H1 (cell line): ENCODE measurements at regions not wholly inside any gene's neighbourhood (a gene's known extent, or its start where the extent isn't known, plus 50 kb on each side); places are given as distances from the start of the nearest gene placed in this dataset.

Experiments used
- CTCF ChIA-PET: fragments of 300-600 bp; sonication (Branson Sonifier 250); formaldehyde crosslinking; loops from one replicate; lab custom pipeline; 2021; ENCODE audit not compliant: partially characterized antibody; lab: Charles Lee
- POLR2A ChIA-PET: fragments of 300-600 bp; sonication (Branson Sonifier 250); formaldehyde crosslinking; loops from one replicate; lab custom pipeline; 2021; ENCODE audit warnings: inconsistent platforms; ENCODE audit not compliant: partially characterized antibody; lab: Charles Lee
- DNase-seq, 2 experiments: peaks; one replicate each; pipeline versions ENCODE4 v3.0.0 to v3.0.0-alpha.2; 2010 to 2022; ENCODE audit warnings: low spot score in 2 of 2, low read depth in 1 of 2, mixed read lengths in 1 of 2
- FAIRE-seq: peaks from 2 replicates; lab custom pipeline; 2011; peaks lifted over from hg19 to GRCh38; lab: Jason Lieb, UNC
- H2AFZ ChIP-seq: 2 replicates; pipeline ENCODE4 v1.8.1; 2012; ENCODE audit warnings: low read length, inconsistent platforms
- H2AK5ac ChIP-seq: 2 replicates; pipeline ENCODE4 v1.6.1; 2013; ENCODE audit warnings: low read depth, low read length
- H2BK120ac ChIP-seq: replicated peaks from 2 replicates; pipeline ENCODE3; 2013; ENCODE audit warnings: low read depth, low read length, inconsistent platforms
- H2BK12ac ChIP-seq: 2 replicates; pipeline ENCODE4 v1.6.1; 2013; ENCODE audit warnings: low read depth, low read length
- H2BK15ac ChIP-seq: 2 replicates; pipeline ENCODE4 v1.6.1; 2013; ENCODE audit warnings: low read length
- H2BK20ac ChIP-seq: 2 replicates; pipeline ENCODE4 v1.6.1; 2013; ENCODE audit warnings: low read length
- H2BK5ac ChIP-seq: 2 replicates; pipeline ENCODE4 v1.6.1; 2013; ENCODE audit warnings: low read depth, low read length
- H3K14ac ChIP-seq: 2 replicates; pipeline ENCODE4 v1.6.1; 2013; ENCODE audit warnings: inconsistent platforms; ENCODE audit not compliant: insufficient read length
- H3K18ac ChIP-seq: 2 replicates; pipeline ENCODE4 v1.6.1; 2013; ENCODE audit warnings: low read length; ENCODE audit errors: extremely low read depth
- H3K23ac ChIP-seq: 2 replicates; pipeline ENCODE4 v1.6.1; 2013; ENCODE audit warnings: inconsistent platforms; ENCODE audit not compliant: insufficient read length
- H3K23me2 ChIP-seq: 2 replicates; pipeline ENCODE4 v1.6.1; 2013; ENCODE audit warnings: low read depth, low read length
- H3K27ac ChIP-seq: 2 replicates; pipeline ENCODE4 v1.6.1; 2011; ENCODE audit warnings: low read depth, low read length, inconsistent platforms
- H3K27me3 ChIP-seq, 4 experiments: replicated peaks in 1 of 4; 1 replicate in 1 of 4; 2 replicates in 3 of 4; pipeline versions ENCODE4 v1.6.1 to v1.8.1; 2011 to 2013; ENCODE audit warnings: low read length in 3 of 4, mild to moderate bottlenecking in 3 of 4, inconsistent platforms in 2 of 4, mixed read lengths in 2 of 4, moderate library complexity in 1 of 4; ENCODE audit not compliant: control insufficient read depth in 3 of 4, insufficient read depth in 3 of 4; ENCODE audit errors: extremely low read depth in 1 of 4
- H3K36me3 ChIP-seq, 4 experiments: 2 replicates each; pipeline versions ENCODE4 v1.6.1 to v1.8.1; 2011 to 2013; ENCODE audit warnings: mild to moderate bottlenecking in 4 of 4, low read length in 3 of 4, moderate library complexity in 2 of 4, control low read depth in 1 of 4, inconsistent platforms in 1 of 4; ENCODE audit not compliant: insufficient read depth in 4 of 4, control insufficient read depth in 2 of 4
- H3K4ac ChIP-seq: replicated peaks from 2 replicates; pipeline ENCODE3; 2013; ENCODE audit warnings: low read length, low read depth, mixed read lengths, inconsistent platforms; ENCODE audit not compliant: insufficient read length
- H3K4me1 ChIP-seq, 4 experiments: replicated peaks in 1 of 4; 1 replicate in 1 of 4; 2 replicates in 3 of 4; pipeline versions ENCODE4 v1.6.1 to v1.8.1; 2011 to 2013; ENCODE audit warnings: low read length in 3 of 4, inconsistent platforms in 2 of 4, mixed read lengths in 1 of 4; ENCODE audit not compliant: insufficient read depth in 4 of 4, control insufficient read depth in 3 of 4
- H3K4me2 ChIP-seq, 2 experiments: 2 replicates each; pipeline versions ENCODE4 v1.6.1 to v1.8.1; 2011 to 2013; ENCODE audit warnings: low read depth in 2 of 2, low read length in 2 of 2, control low read depth in 1 of 2, inconsistent platforms in 1 of 2, mild to moderate bottlenecking in 1 of 2; ENCODE audit not compliant: insufficient read depth in 1 of 2
- H3K4me3 ChIP-seq, 4 experiments: fragments of 200-600, 300-600 bp in 1 of 4; sonication (generic), shearing (Covaris generic), sonication (Bioruptor Twin) in 1 of 4; 2 replicates each; pipeline versions ENCODE4 v1.5.1 to v1.8.1; 2011 to 2016; ENCODE audit warnings: low read length in 4 of 4, low read depth in 3 of 4, control low read depth in 2 of 4, inconsistent platforms in 2 of 4, mild to moderate bottlenecking in 2 of 4, mixed read lengths in 1 of 4, moderate library complexity in 1 of 4; ENCODE audit not compliant: insufficient read depth in 2 of 4; ENCODE audit errors: extremely low read depth in 1 of 4
- H3K56ac ChIP-seq: replicated peaks from 2 replicates; pipeline ENCODE3; 2013; ENCODE audit warnings: low read depth, mild to moderate bottlenecking, mixed read lengths, low read length, inconsistent platforms; ENCODE audit not compliant: insufficient read length
- H3K79me1 ChIP-seq: 2 replicates; pipeline ENCODE4 v1.6.1; 2013; ENCODE audit warnings: low read depth, low read length, control low read depth
- H3K79me2 ChIP-seq, 2 experiments: 2 replicates each; pipeline versions ENCODE4 v1.6.1 to v1.8.1; 2012 to 2013; ENCODE audit warnings: low read length in 2 of 2, mild to moderate bottlenecking in 2 of 2, inconsistent platforms in 1 of 2; ENCODE audit not compliant: insufficient read depth in 2 of 2, control insufficient read depth in 1 of 2
- H3K9ac ChIP-seq, 4 experiments: replicated peaks in 1 of 4; 1 replicate in 1 of 4; 2 replicates in 3 of 4; pipeline versions ENCODE4 v1.6.1 to v1.8.1; 2011 to 2013; ENCODE audit warnings: low read depth in 3 of 4, low read length in 3 of 4, control low read depth in 2 of 4, mild to moderate bottlenecking in 2 of 4, moderate library complexity in 2 of 4, inconsistent platforms in 1 of 4; ENCODE audit errors: extremely low read depth in 1 of 4
- H3K9me3 ChIP-seq, 2 experiments: 2 replicates each; pipeline versions ENCODE4 v1.6.1 to v1.8.1; 2012 to 2013; ENCODE audit warnings: mild to moderate bottlenecking in 2 of 2, moderate library complexity in 2 of 2, control low read depth in 1 of 2, inconsistent platforms in 1 of 2, low read depth in 1 of 2, low read length in 1 of 2, mixed read lengths in 1 of 2; ENCODE audit not compliant: insufficient read depth in 2 of 2
- H4K20me1 ChIP-seq, 2 experiments: replicated peaks in 1 of 2; 2 replicates each; pipeline versions ENCODE3 to v1.8.1; 2011 to 2013; ENCODE audit warnings: inconsistent platforms in 2 of 2, low read length in 2 of 2, mild to moderate bottlenecking in 1 of 2; ENCODE audit not compliant: insufficient read depth in 2 of 2, control insufficient read depth in 1 of 2
- H4K5ac ChIP-seq: 2 replicates; pipeline ENCODE4 v1.6.1; 2013; ENCODE audit warnings: low read length, low read depth, mixed read lengths, inconsistent platforms; ENCODE audit not compliant: insufficient read length
- H4K8ac ChIP-seq: 2 replicates; pipeline ENCODE4 v1.8.0; 2013; ENCODE audit warnings: mild to moderate bottlenecking, moderate library complexity, low read length, inconsistent platforms; ENCODE audit not compliant: insufficient read depth; ENCODE audit errors: extremely low read depth
- H4K91ac ChIP-seq: replicated peaks from 2 replicates; pipeline ENCODE3; 2013; ENCODE audit warnings: low read length, mixed read lengths, inconsistent platforms; ENCODE audit not compliant: insufficient read length
- RBBP5 ChIP-seq: IDR thresholded peaks from 2 replicates; pipeline ENCODE4 v1.7.1; 2012; ENCODE audit warnings: low read depth, mild to moderate bottlenecking, inconsistent platforms, low read length, moderate library complexity, borderline replicate concordance
- SIX5 ChIP-seq: IDR thresholded peaks from 2 replicates; pipeline ENCODE4 v1.6.1; 2011; ENCODE audit warnings: mild to moderate bottlenecking, low read depth, low read length
- YY1 ChIP-seq: IDR thresholded peaks from 2 replicates; pipeline ENCODE4 v1.6.1; 2011; ENCODE audit warnings: low read depth, mild to moderate bottlenecking, low read length
- WGBS, 2 experiments: shearing (Covaris generic) in 1 of 2; methylation state at CpG; one replicate each; pipeline versions ENCODE4 v1.1.6 to v1.1.7; 2013 to 2015; ENCODE audit warnings: low lambda C conversion rate in 2 of 2, mixed read lengths in 2 of 2, inconsistent platforms in 1 of 2, low coverage in 1 of 2, missing lambda C conversion rate in 1 of 2; ENCODE audit not compliant: insufficient replicate concordance in 2 of 2, insufficient coverage in 1 of 2, insufficient read length in 1 of 2; ENCODE audit errors: extremely low coverage in 1 of 2, missing lambda C conversion rate in 1 of 2; 5-methylcytosine and 5-hydroxymethylcytosine counted together

DNA sequence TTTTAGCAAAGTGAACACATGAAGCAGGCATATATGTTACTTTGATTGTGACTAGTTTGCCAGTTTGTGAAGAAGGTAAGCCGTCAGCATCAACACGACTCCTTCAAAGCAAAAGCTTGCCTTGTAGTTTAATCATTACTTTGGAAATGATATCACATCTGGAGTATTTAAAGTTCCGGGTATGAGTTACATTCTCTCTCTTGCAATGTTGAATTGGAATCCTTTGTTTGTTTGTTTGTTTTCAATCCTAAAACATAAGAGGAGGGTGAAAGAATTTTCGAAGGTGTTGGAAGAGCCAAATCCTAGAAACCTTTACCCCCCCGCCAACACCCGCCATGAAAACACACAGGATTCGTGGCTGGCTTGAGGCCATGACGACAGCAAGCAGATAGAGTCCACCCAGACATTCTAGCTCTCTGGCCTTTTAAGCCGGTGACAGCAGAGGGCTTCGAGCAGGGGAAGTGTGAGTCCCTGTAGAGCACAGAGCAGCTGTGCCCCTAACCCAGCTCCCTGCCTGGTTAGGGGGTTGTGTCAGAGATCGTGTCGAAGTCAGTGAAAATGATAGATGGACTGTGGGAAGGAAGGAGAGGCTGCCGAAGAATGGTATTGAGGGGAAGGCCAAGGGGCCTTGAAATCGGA is 103.8 kb upstream of the SMIM21 start:
- TF ChIP-seq SIX5, result no peak
- TF ChIP-seq RBBP5, result no peak
- no peak for TF ChIP-seq YY1
- H2BK12ac ChIP-seq, result no peak overlapping the region
- H3K36me3 ChIP-seq, result no peaks in the 10 kb centered on the region
- POLR2A ChIA-PET, result no interaction called here
- H2BK5ac ChIP-seq, result no peak overlapping the region
- H3K27me3 ChIP-seq, result no peaks in the 10 kb centered on the region
- no peak overlapping the region for H3K23ac ChIP-seq
- WGBS, 2 experiments, result 85% methylated on average over 12 of the region's 14 CpGs; no CpG with 5 or more reads in 1 of the 2 experiments
- H3K9me3 ChIP-seq, result no peaks in the 10 kb centered on the region
- H3K23me2 ChIP-seq, result no peaks in the 10 kb centered on the region
- H3K27ac ChIP-seq, result no peak overlapping the region
- no peak overlapping the region for H3K4me3 ChIP-seq
- no peaks in the 10 kb centered on the region for H3K79me1 ChIP-seq
- FAIRE-seq (no peak), DNase-seq (no peak)
- H4K20me1 ChIP-seq, result no peaks in the 10 kb centered on the region
- H2BK15ac ChIP-seq, result no peak overlapping the region
- no peak overlapping the region for H3K56ac ChIP-seq
- no peak overlapping the region for H2BK20ac ChIP-seq
- no peak overlapping the region for H3K14ac ChIP-seq
- H3K4me1 ChIP-seq, result no peaks in the 10 kb centered on the region
- CTCF ChIA-PET, result interaction anchor here (1.8 kb wide), 1 partner anchor 16 kb away, joined by 5 read pairs; no protein-coding TSS in a partner anchor
- H2AFZ ChIP-seq, result peak overlapping the region; percentile 85; the same call in 1 of the 2 replicates
- no peaks in the 10 kb centered on the region for H3K79me2 ChIP-seq
- H3K18ac ChIP-seq, result no peak overlapping the region
- no peak overlapping the region; the same call in 1 of the 2 replicates for H4K8ac ChIP-seq
- no peak overlapping the region for H4K91ac ChIP-seq
- no peak overlapping the region for H3K4me2 ChIP-seq
- no peak overlapping the region for H2BK120ac ChIP-seq
- no peak overlapping the region for H2AK5ac ChIP-seq
- H3K4ac ChIP-seq, result no peak overlapping the region
- H4K5ac ChIP-seq, result no peak overlapping the region
- no peak overlapping the region for H3K9ac ChIP-seq
